ENCODE measurements at regions not wholly inside any gene's neighbourhood (a gene's known extent, or its start where the extent isn't known, plus 50 kb on each side); places are given as distances from the start of the nearest gene placed in this dataset.
A peak's percentile ranks its signal among the peaks of the same experiment; 100 is the strongest.
"Not testable (repeated sequence)": the region's sequence is repeated elsewhere in the genome, so short reads cannot be mapped to it uniquely, and the experiment has no call there.

DNA sequence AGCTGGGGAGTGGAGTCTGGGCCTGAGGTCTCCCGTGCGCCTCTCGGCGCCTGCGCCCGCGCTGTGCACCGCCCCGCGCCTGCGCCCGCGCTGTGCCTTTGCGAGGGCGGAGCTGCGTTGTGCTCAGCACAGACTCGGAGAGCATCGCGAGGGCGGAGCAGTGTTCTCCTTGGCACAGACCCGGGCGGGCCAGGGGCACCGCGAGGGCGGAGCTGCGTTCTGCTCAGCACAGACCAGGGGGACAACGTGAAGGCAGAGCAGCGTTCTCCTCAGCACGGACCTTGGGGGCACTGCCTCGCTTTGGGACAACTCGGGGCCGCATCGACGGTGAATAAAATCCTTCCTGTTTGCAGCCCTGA lies 2968.4 kb downstream of the RPIA start:
- WGBS, 2 donors: 4 to 19% methylated on average over 16 to 24 of the region's 34 CpGs
- intact Hi-C loops (cut with DNase I); H3K27ac ChIP-seq; H3K4me1 ChIP-seq; H3K36me3 ChIP-seq; H3K27me3 ChIP-seq; DNase-seq; H3K9me3 ChIP-seq: not testable (repeated sequence)
- peak overlapping the region in 7 of 10 donors; percentile 42 to 53 (median 44) for H3K4me3 ChIP-seq
- peak; percentile 80 to 100 (median 98) for ATAC-seq

DNA sequence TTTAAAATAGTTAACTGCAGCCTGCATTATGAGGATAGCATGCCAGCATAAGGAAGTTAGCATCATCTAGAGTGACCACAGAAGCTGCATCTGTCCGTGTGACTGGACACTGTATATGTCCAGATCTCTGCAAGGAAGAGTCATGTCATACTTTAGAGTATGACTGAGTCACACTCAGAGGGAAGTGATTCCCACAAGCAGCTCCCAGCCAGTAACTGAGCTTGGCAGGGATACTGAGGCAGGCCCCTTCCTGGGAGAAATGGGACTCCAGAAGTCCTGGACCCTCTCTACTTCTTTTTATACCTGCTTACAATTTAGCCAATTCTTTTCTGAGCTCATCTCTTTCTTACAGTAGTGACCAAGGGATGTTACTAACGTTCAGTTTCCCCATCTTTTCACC lies 2975.9 kb downstream of the RPIA start:
- H3K27me3 ChIP-seq; DNase-seq; ATAC-seq; intact Hi-C loops (cut with DNase I); H3K36me3 ChIP-seq; H3K4me1 ChIP-seq; H3K4me3 ChIP-seq; H3K9me3 ChIP-seq; H3K27ac ChIP-seq: not testable (repeated sequence)
- WGBS, 2 donors: 60 to 63% methylated on average over 1 of the region's 2 CpGs

DNA sequence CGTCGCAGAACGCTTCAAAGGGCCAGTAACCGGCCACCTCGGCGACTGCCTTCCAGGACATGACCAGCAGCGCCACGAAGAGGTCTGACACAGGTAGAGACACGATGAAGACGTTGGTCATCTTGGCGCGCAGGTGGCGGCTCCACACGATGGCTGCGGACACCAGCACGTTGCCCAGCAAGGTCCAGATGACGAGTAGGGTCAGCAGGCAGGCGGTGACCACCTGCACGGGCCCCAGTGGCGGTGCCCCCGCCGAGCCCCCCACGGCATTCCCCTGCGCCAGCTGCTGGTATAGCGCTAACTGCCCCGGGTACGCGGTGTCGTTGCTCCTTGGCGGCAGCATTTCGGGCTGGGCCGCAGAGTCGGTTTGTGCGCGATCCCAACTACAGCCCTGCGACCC lies 2994.1 kb downstream of the RPIA start:
- DNase-seq; intact Hi-C loops (cut with DNase I); H3K36me3 ChIP-seq; H3K27ac ChIP-seq; ATAC-seq; H3K4me1 ChIP-seq; H3K9me3 ChIP-seq; H3K27me3 ChIP-seq; H3K4me3 ChIP-seq: not testable (repeated sequence)
- WGBS, 2 donors: 34 to 38% methylated on average over 12 to 24 of the region's 36 CpGs

DNA sequence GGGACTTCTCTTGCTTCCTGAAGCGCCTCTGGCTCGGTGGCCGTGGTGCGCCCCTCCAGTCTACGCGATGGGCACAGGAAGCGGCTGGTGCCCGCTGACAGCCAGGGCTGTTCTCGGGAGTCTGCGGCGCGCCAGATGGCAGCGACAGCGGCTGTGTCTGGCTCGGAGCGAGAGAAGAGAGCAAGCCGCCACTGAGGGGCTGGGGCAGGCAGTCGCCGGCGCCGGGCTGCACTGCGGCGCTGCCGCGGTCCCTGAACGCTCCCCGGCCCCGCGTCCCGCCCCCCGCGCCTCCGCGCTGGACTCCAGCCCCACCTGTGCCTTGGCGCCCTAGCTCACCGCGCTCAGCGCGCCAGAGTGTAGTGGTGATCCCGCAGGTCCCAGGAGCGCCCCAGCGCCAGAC lies 2994.6 kb downstream of the RPIA start:
- H3K36me3 ChIP-seq; intact Hi-C loops (cut with DNase I); H3K4me3 ChIP-seq: not testable (repeated sequence)

More for the DNA sequence above, 2994.6 kb downstream of the RPIA start:
- 3 to 17% methylated on average over 12 to 34 of the region's 42 CpGs for WGBS, 2 donors
- H3K9me3 ChIP-seq, H3K27ac ChIP-seq, H3K27me3 ChIP-seq, ATAC-seq, H3K4me1 ChIP-seq: not testable (repeated sequence)
- peak in 1 of 2 donors; percentile 4 for DNase-seq

Measured in heart right ventricle (tissue), 16 donors.